Neural cell (in vitro differentiated cells): ENCODE measurements at regions not wholly inside any gene's neighbourhood (a gene's known extent, or its start where the extent isn't known, plus 50 kb on each side); places are given as distances from the start of the nearest gene placed in this dataset.

Source experiments
- H2AFZ ChIP-seq: fragments of 200-600, 300-800 bp; sonication (generic), shearing (Covaris generic); 2 replicates; pipeline ENCODE4 v1.6.0; 2014; ENCODE audit warnings: low read depth, mild to moderate bottlenecking, antibody characterized with exemption, low read length, moderate library complexity
- H3F3A ChIP-seq: fragments of 200-600 bp; shearing (Covaris generic); 2 replicates; pipeline ENCODE4 v1.6.1; 2016; ENCODE audit warnings: mild to moderate bottlenecking, moderate library complexity, mixed read lengths, antibody characterized with exemption, low read length; ENCODE audit not compliant: insufficient read depth, poor library complexity, severe bottlenecking
- H3K27ac ChIP-seq: fragments of 200-600, 300-800 bp; sonication (generic), shearing (Covaris generic); 2 replicates; pipeline ENCODE4 v1.5.1; 2014; ENCODE audit warnings: mild to moderate bottlenecking, low read length, moderate library complexity
- H3K27me3 ChIP-seq: fragments of 300-800, 200-600 bp; sonication (generic), shearing (Covaris generic); 2 replicates; pipeline ENCODE4 v1.6.0; 2014; ENCODE audit warnings: mild to moderate bottlenecking, low read depth, low read length, moderate library complexity; ENCODE audit not compliant: insufficient read depth
- H3K36me3 ChIP-seq: fragments of 300-800, 200-600 bp; sonication (generic), shearing (Covaris generic); 2 replicates; pipeline ENCODE4 v1.5.1; 2014; ENCODE audit warnings: mild to moderate bottlenecking, antibody characterized with exemption, low read length, moderate library complexity; ENCODE audit not compliant: insufficient read depth
- H3K4me2 ChIP-seq: fragments of 300-800, 200-600 bp; sonication (generic), shearing (Covaris generic); 2 replicates; pipeline ENCODE4 v1.6.0; 2014; ENCODE audit warnings: mild to moderate bottlenecking, low read length
- H3K4me3 ChIP-seq: fragments of 300-800, 200-600 bp; sonication (generic), shearing (Covaris generic); 2 replicates; pipeline ENCODE4 v1.5.1; 2014; ENCODE audit warnings: mild to moderate bottlenecking, low read length, moderate library complexity
- H3K79me2 ChIP-seq: fragments of 200-600 bp; shearing (Covaris generic); replicated peaks from 2 replicates; pipeline ENCODE4 v1.6.0; 2014; ENCODE audit warnings: mild to moderate bottlenecking, low read length, moderate library complexity; ENCODE audit not compliant: insufficient read depth
- H3K9ac ChIP-seq: fragments of 300-800, 200-600 bp; sonication (generic), shearing (Covaris generic); 2 replicates; pipeline ENCODE4 v1.6.1; 2016; ENCODE audit warnings: mild to moderate bottlenecking, low read length, mixed read lengths
- H3K9me2 ChIP-seq: fragments of 200-600 bp; shearing (Covaris generic); 2 replicates; pipeline ENCODE4 v1.6.1; 2016; ENCODE audit warnings: mild to moderate bottlenecking, low read length, mixed read lengths; ENCODE audit not compliant: insufficient read depth
- H3K9me3 ChIP-seq: fragments of 200-600, 300-800 bp; sonication (generic), shearing (Covaris generic); 2 replicates; pipeline ENCODE4 v1.6.1; 2016; ENCODE audit warnings: mild to moderate bottlenecking, mixed run types, low read length, moderate library complexity, mixed read lengths
- H4K20me1 ChIP-seq: fragments of 200-600 bp; shearing (Covaris generic); 2 replicates; pipeline ENCODE4 v1.6.1; 2016; ENCODE audit warnings: mild to moderate bottlenecking, mixed run types; ENCODE audit not compliant: insufficient read depth
- EP300 ChIP-seq: fragments of 450-650 bp; conservative IDR thresholded peaks from 2 replicates; pipeline ENCODE4 v1.6.1; 2014; ENCODE audit warnings: antibody characterized with exemption, mild to moderate bottlenecking, moderate library complexity; ENCODE audit not compliant: poor library complexity, severe bottlenecking
- EZH2 ChIP-seq: fragments of 200-600, 300-800 bp; shearing (Covaris generic), sonication (generic); IDR thresholded peaks from 2 replicates; pipeline ENCODE4 v1.6.1; 2014; ENCODE audit warnings: antibody characterized with exemption, low read length, borderline replicate concordance, mild to moderate bottlenecking; ENCODE audit not compliant: insufficient read depth, poor library complexity, severe bottlenecking
- MXI1 ChIP-seq: fragments of 450-650 bp; conservative IDR thresholded peaks from 2 replicates; pipeline ENCODE4 v1.6.1; 2014; ENCODE audit warnings: antibody characterized with exemption, mild to moderate bottlenecking; ENCODE audit not compliant: poor library complexity, severe bottlenecking
- POLR2AphosphoS5 ChIP-seq: IDR thresholded peaks from 2 replicates; pipeline ENCODE4 v1.6.1; 2012
- RAD21 ChIP-seq: fragments of 450-650 bp; conservative IDR thresholded peaks from 2 replicates; pipeline ENCODE4 v1.6.1; 2014; ENCODE audit warnings: antibody characterized with exemption, mild to moderate bottlenecking, moderate library complexity
- SMC3 ChIP-seq: fragments of 450-650 bp; conservative IDR thresholded peaks from 2 replicates; pipeline ENCODE4 v1.6.1; 2014; ENCODE audit warnings: antibody characterized with exemption, mild to moderate bottlenecking, moderate library complexity; ENCODE audit not compliant: poor library complexity
- TAF1 ChIP-seq: IDR thresholded peaks from 2 replicates; pipeline ENCODE4 v1.6.1; 2012; ENCODE audit warnings: low read depth
- TF ChIP-seq, protein P1 (sequence below): fragments of 450-650 bp; IDR thresholded peaks from 2 replicates; pipeline ENCODE4 v1.5.1; 2014; ENCODE audit warnings: antibody characterized with exemption, mild to moderate bottlenecking, moderate library complexity; ENCODE audit not compliant: poor library complexity, severe bottlenecking
- TF ChIP-seq, protein P2 (sequence below): IDR thresholded peaks from 2 replicates; pipeline ENCODE4 v1.6.1; 2012; ENCODE audit warnings: borderline replicate concordance

DNA sequence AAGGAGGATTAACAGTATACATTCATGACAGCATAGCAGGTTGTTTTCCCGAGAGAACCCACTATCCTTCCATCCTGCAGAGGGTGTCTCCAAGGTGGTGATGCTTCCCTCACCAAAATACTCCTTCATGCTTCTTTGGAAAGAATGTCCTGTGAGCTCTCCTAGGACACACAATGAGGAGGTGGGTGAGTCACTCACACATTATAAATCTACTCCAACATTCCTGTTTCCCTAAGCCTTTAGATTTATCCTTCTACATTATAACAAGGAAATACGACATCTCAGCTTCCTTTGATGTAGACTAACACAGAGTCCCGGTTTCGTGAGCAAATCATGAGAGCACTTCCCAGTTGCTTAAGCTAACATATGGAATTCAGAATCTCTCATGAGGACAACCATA is 689.7 kb upstream of the CELF2 start:
- H3K9me2 ChIP-seq = no peaks in the 10 kb centered on the region

DNA sequence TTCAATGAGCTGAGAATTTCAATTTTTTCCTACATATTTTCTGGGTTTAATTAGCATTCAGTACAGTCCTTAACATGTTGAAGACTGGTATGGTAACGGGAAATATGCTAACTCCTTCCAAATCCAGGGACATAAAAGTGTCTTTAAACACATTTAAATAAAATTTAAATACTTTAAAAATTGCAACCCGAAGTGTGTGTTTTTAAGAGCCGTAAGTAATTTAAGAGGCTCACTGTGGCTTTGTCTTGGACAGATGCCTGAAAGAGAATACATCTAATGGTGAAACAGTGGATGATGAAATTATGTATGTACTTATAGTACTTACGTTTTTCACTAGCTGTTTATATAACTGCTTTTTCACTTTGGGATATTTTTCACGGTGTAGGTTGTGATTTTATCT is 687.3 kb upstream of the CELF2 start:
- no peak overlapping the region for H2AFZ ChIP-seq

More for the DNA sequence above, 689.7 kb upstream of the CELF2 start:
- Histone ChIP-seq H2AFZ (no peak overlapping the region), H3K9me3 (no peaks in the 10 kb centered on the region), H3K4me2 (no peak overlapping the region), H3K4me3 (no peak overlapping the region), H3K27me3 (no peaks in the 10 kb centered on the region), H3K9ac (no peak overlapping the region), H3K79me2 (no peaks in the 10 kb centered on the region), H4K20me1 (no peaks in the 10 kb centered on the region), H3K27ac (no peak overlapping the region), H3K36me3 (no peaks in the 10 kb centered on the region), H3F3A (no peaks in the 10 kb centered on the region)
- no peak for TF ChIP-seq POLR2AphosphoS5
- no peak for TF ChIP-seq MXI1
- TF ChIP-seq TAF1 = no peak
- TF ChIP-seq EP300 = no peak
- TF ChIP-seq EZH2 = no peak
- TF ChIP-seq, protein P1, sequence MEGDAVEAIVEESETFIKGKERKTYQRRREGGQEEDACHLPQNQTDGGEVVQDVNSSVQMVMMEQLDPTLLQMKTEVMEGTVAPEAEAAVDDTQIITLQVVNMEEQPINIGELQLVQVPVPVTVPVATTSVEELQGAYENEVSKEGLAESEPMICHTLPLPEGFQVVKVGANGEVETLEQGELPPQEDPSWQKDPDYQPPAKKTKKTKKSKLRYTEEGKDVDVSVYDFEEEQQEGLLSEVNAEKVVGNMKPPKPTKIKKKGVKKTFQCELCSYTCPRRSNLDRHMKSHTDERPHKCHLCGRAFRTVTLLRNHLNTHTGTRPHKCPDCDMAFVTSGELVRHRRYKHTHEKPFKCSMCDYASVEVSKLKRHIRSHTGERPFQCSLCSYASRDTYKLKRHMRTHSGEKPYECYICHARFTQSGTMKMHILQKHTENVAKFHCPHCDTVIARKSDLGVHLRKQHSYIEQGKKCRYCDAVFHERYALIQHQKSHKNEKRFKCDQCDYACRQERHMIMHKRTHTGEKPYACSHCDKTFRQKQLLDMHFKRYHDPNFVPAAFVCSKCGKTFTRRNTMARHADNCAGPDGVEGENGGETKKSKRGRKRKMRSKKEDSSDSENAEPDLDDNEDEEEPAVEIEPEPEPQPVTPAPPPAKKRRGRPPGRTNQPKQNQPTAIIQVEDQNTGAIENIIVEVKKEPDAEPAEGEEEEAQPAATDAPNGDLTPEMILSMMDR = no peak
- TF ChIP-seq, protein P2, sequence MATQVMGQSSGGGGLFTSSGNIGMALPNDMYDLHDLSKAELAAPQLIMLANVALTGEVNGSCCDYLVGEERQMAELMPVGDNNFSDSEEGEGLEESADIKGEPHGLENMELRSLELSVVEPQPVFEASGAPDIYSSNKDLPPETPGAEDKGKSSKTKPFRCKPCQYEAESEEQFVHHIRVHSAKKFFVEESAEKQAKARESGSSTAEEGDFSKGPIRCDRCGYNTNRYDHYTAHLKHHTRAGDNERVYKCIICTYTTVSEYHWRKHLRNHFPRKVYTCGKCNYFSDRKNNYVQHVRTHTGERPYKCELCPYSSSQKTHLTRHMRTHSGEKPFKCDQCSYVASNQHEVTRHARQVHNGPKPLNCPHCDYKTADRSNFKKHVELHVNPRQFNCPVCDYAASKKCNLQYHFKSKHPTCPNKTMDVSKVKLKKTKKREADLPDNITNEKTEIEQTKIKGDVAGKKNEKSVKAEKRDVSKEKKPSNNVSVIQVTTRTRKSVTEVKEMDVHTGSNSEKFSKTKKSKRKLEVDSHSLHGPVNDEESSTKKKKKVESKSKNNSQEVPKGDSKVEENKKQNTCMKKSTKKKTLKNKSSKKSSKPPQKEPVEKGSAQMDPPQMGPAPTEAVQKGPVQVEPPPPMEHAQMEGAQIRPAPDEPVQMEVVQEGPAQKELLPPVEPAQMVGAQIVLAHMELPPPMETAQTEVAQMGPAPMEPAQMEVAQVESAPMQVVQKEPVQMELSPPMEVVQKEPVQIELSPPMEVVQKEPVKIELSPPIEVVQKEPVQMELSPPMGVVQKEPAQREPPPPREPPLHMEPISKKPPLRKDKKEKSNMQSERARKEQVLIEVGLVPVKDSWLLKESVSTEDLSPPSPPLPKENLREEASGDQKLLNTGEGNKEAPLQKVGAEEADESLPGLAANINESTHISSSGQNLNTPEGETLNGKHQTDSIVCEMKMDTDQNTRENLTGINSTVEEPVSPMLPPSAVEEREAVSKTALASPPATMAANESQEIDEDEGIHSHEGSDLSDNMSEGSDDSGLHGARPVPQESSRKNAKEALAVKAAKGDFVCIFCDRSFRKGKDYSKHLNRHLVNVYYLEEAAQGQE = no peak

More for the DNA sequence above, 687.3 kb upstream of the CELF2 start:
- Histone ChIP-seq H3K4me3 (no peak overlapping the region), H4K20me1 (no peaks in the 10 kb centered on the region), H3K9me3 (no peaks in the 10 kb centered on the region), H3K27me3 (no peaks in the 10 kb centered on the region), H3K79me2 (no peaks in the 10 kb centered on the region), H3K36me3 (no peaks in the 10 kb centered on the region), H3K9ac (no peak overlapping the region), H3K4me2 (no peak overlapping the region), H3K9me2 (no peaks in the 10 kb centered on the region), H3F3A (no peaks in the 10 kb centered on the region), H3K27ac (no peak overlapping the region)
- TF ChIP-seq, protein P2 = no peak
- TF ChIP-seq RAD21 = no peak
- TF ChIP-seq EP300 = no peak
- TF ChIP-seq, protein P1 = no peak
- TF ChIP-seq MXI1 = no peak
- TF ChIP-seq POLR2AphosphoS5 = no peak
- TF ChIP-seq TAF1 = no peak
- TF ChIP-seq EZH2 = no peak
- no peak for TF ChIP-seq SMC3
